ENCODE measurements at regions not wholly inside any gene's neighbourhood (a gene's known extent, or its start where the extent isn't known, plus 50 kb on each side); places are given as distances from the start of the nearest gene placed in this dataset.

DNA sequence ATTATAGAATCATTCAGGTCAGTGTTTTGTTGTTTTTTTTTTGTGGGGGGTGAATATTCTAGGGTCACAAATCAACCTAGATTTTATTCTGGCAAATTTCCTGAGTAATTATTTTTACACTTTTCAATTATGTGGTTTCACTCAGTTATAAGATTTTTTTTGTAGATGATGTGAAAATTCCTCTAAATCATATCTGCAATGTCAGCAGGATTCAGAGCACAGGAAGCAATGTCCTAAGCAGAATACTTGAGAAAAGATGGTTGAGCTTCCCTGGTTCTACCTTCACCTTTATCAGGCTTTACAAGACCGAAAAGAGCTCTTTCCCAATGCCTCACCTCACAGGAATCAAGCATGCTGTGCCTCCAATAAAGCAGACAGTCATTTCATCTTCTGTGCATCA, 124.3 kb downstream of the SLC41A2 start:
- TF ChIP-seq, protein P1, sequence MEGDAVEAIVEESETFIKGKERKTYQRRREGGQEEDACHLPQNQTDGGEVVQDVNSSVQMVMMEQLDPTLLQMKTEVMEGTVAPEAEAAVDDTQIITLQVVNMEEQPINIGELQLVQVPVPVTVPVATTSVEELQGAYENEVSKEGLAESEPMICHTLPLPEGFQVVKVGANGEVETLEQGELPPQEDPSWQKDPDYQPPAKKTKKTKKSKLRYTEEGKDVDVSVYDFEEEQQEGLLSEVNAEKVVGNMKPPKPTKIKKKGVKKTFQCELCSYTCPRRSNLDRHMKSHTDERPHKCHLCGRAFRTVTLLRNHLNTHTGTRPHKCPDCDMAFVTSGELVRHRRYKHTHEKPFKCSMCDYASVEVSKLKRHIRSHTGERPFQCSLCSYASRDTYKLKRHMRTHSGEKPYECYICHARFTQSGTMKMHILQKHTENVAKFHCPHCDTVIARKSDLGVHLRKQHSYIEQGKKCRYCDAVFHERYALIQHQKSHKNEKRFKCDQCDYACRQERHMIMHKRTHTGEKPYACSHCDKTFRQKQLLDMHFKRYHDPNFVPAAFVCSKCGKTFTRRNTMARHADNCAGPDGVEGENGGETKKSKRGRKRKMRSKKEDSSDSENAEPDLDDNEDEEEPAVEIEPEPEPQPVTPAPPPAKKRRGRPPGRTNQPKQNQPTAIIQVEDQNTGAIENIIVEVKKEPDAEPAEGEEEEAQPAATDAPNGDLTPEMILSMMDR (IDR thresholded peaks at IDR 0.05): no peak
- no peak for TF ChIP-seq POLR2A (IDR thresholded peaks at IDR 0.05)
